ENCODE measurements at regions not wholly inside any gene's neighbourhood (a gene's known extent, or its start where the extent isn't known, plus 50 kb on each side); places are given as distances from the start of the nearest gene placed in this dataset.

- no peak overlapping the region for H3K27ac ChIP-seq
- no peak for TF ChIP-seq CTCF (IDR thresholded peaks at IDR 0.05)
- TF ChIP-seq ZFX (IDR thresholded peaks at IDR 0.05; ENCODE audit: borderline replicate concordance): no peak
Measured at GRCh38 chr14:46487582-46488350, 163.8 kb downstream of the RPL10L start.

GRCh38 chr14:46482200-46482599 lies 169.4 kb downstream of the RPL10L start:
- H3K27ac ChIP-seq: no peak overlapping the region
- TF ChIP-seq CTCF (IDR thresholded peaks at IDR 0.05): no peak
- no peak for TF ChIP-seq ZFX (IDR thresholded peaks at IDR 0.05; ENCODE audit: borderline replicate concordance)

- TF ChIP-seq ZFX (IDR thresholded peaks at IDR 0.05; ENCODE audit: borderline replicate concordance) (no peak), CTCF (IDR thresholded peaks at IDR 0.05) (no peak)
- no peak overlapping the region for H3K27ac ChIP-seq
Measured at GRCh38 chr14:46480817-46481216, 170.8 kb downstream of the RPL10L start.

- H3K27ac ChIP-seq: no peak overlapping the region
- TF ChIP-seq CTCF (IDR thresholded peaks at IDR 0.05) (no peak), ZFX (IDR thresholded peaks at IDR 0.05; ENCODE audit: borderline replicate concordance) (no peak)
Measured at GRCh38 chr14:46472261-46472660, 179.3 kb downstream of the RPL10L start.

- no peak overlapping the region for H3K27ac ChIP-seq
- no peak for TF ChIP-seq ZFX (IDR thresholded peaks at IDR 0.05; ENCODE audit: borderline replicate concordance)
- no peak for TF ChIP-seq CTCF (IDR thresholded peaks at IDR 0.05)
Measured at GRCh38 chr14:46464341-46464740, 187.2 kb downstream of the RPL10L start.

- TF ChIP-seq ZFX (IDR thresholded peaks at IDR 0.05; ENCODE audit: borderline replicate concordance) (no peak), CTCF (IDR thresholded peaks at IDR 0.05) (no peak; the same call in 1 of the 2 replicates)
Measured at GRCh38 chr14:46451800-46452199, 199.8 kb downstream of the RPL10L start.

GRCh38 chr14:46444666-46445065 lies 206.9 kb downstream of the RPL10L start:
- no peak overlapping the region for H3K27ac ChIP-seq
- TF ChIP-seq ZFX (IDR thresholded peaks at IDR 0.05; ENCODE audit: borderline replicate concordance) (no peak), CTCF (IDR thresholded peaks at IDR 0.05) (no peak)

More at GRCh38 chr14:46451800-46452199, 199.8 kb downstream of the RPL10L start:
- no peak overlapping the region for H3K27ac ChIP-seq
